Stomach (tissue), 4 donors: ENCODE measurements at regions not wholly inside any gene's neighbourhood (a gene's known extent, or its start where the extent isn't known, plus 50 kb on each side); places are given as distances from the start of the nearest gene placed in this dataset.

Experiments used
- EP300 ChIP-seq: sonication (generic); formaldehyde crosslinking; IDR thresholded peaks from one replicate; pipeline ENCODE4 v1.6.1; 2017; ENCODE audit warnings: antibody characterized with exemption
- POLR2A ChIP-seq, 4 donors: fragments of 450-650 bp; IDR thresholded peaks; one replicate each; pipeline ENCODE4 v1.6.1; 2016; ENCODE audit warnings: antibody characterized with exemption in 4 of 4, control low read depth in 2 of 4, mild to moderate bottlenecking in 1 of 4, moderate library complexity in 1 of 4
- POLR2AphosphoS5 ChIP-seq, 3 donors: sonication (generic); formaldehyde crosslinking; IDR thresholded peaks; one replicate each; pipeline ENCODE4 v1.6.1; 2016; ENCODE audit warnings: antibody characterized with exemption in 3 of 3
- TF ChIP-seq, protein P1 (sequence below), 7 experiments: fragments of 450-650 bp in 4 of 7; fragments of 200-600 bp in 3 of 7; sonication (generic) in 3 of 7; IDR thresholded peaks; one replicate each; pipeline ENCODE4 v1.5.1; 2016 to 2019; ENCODE audit warnings: antibody characterized with exemption in 7 of 7, control low read depth in 2 of 7, mild to moderate bottlenecking in 1 of 7

DNA sequence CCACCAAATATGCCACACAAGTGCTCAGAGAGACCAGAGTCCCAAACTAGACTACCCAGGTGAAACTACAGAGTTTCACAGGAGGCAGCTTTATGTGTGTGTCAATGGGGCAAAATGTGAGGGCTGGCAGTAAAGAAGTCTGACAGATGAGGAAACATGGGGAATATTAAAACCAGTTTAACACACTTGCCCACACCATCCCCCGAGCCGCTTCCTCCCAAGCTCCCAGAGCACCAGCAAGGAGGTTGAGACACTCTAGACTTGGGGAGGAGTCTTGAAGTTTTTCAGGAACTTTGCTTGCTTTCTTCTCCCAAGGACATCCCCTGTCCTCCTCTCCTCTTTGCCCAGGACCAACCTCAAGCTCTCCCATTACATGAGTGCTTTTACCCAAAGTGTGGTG, 94.7 kb upstream of the SPRY1 start:
- TF ChIP-seq POLR2A (IDR thresholded peaks at IDR 0.05) (no peak), EP300 (no peak), POLR2AphosphoS5 (IDR thresholded peaks at IDR 0.05) (no peak)
- TF ChIP-seq, protein P1, sequence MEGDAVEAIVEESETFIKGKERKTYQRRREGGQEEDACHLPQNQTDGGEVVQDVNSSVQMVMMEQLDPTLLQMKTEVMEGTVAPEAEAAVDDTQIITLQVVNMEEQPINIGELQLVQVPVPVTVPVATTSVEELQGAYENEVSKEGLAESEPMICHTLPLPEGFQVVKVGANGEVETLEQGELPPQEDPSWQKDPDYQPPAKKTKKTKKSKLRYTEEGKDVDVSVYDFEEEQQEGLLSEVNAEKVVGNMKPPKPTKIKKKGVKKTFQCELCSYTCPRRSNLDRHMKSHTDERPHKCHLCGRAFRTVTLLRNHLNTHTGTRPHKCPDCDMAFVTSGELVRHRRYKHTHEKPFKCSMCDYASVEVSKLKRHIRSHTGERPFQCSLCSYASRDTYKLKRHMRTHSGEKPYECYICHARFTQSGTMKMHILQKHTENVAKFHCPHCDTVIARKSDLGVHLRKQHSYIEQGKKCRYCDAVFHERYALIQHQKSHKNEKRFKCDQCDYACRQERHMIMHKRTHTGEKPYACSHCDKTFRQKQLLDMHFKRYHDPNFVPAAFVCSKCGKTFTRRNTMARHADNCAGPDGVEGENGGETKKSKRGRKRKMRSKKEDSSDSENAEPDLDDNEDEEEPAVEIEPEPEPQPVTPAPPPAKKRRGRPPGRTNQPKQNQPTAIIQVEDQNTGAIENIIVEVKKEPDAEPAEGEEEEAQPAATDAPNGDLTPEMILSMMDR (IDR thresholded peaks at IDR 0.05) = no peak
